H9 (cell line): ENCODE measurements at regions not wholly inside any gene's neighbourhood (a gene's known extent, or its start where the extent isn't known, plus 50 kb on each side); places are given as distances from the start of the nearest gene placed in this dataset.

Source experiments
- DNase-seq: peaks from one replicate; pipeline ENCODE4 v3.0.0-alpha.2; 2017
- H2AFZ ChIP-seq: one replicate; pipeline ENCODE4 v1.6.1; 2013; ENCODE audit warnings: mild to moderate bottlenecking, low read length, control low read depth, moderate library complexity
- H2AK5ac ChIP-seq: 2 replicates; pipeline ENCODE4 v1.6.1; 2013; ENCODE audit warnings: low read length, control low read depth, mixed read lengths; ENCODE audit not compliant: insufficient read length
- H2BK120ac ChIP-seq: one replicate; pipeline ENCODE4 v1.6.1; 2013; ENCODE audit warnings: low read depth, mild to moderate bottlenecking, low read length, control low read depth, inconsistent platforms; ENCODE audit not compliant: poor library complexity, severe bottlenecking
- H2BK12ac ChIP-seq: 2 replicates; pipeline ENCODE4 v1.6.1; 2013; ENCODE audit warnings: low read length, control low read depth, mixed read lengths, low read depth; ENCODE audit not compliant: insufficient read length
- H2BK15ac ChIP-seq: 2 replicates; pipeline ENCODE4 v1.6.1; 2013; ENCODE audit warnings: low read depth, low read length, control low read depth
- H2BK20ac ChIP-seq: one replicate; pipeline ENCODE4 v1.6.1; 2013; ENCODE audit warnings: low read depth, mild to moderate bottlenecking, low read length, control low read depth, inconsistent platforms; ENCODE audit not compliant: poor library complexity, severe bottlenecking
- H2BK5ac ChIP-seq: 2 replicates; pipeline ENCODE4 v1.6.1; 2013; ENCODE audit warnings: low read length, control low read depth, mixed read lengths; ENCODE audit not compliant: insufficient read length
- H3K14ac ChIP-seq: 2 replicates; pipeline ENCODE4 v1.6.1; 2013; ENCODE audit warnings: low read length, control low read depth; ENCODE audit not compliant: insufficient read depth
- H3K18ac ChIP-seq: 2 replicates; pipeline ENCODE4 v1.6.1; 2013; ENCODE audit warnings: low read depth, mild to moderate bottlenecking, mixed read lengths, low read length, control low read depth; ENCODE audit not compliant: insufficient read length
- H3K23ac ChIP-seq: 2 replicates; pipeline ENCODE4 v1.6.1; 2013; ENCODE audit warnings: low read length, control low read depth, mixed read lengths, low read depth; ENCODE audit not compliant: insufficient read length
- H3K23me2 ChIP-seq: 2 replicates; pipeline ENCODE4 v1.6.1; 2013; ENCODE audit warnings: low read depth, mild to moderate bottlenecking, mixed read lengths, low read length, control low read depth; ENCODE audit not compliant: insufficient read length, poor library complexity, severe bottlenecking
- H3K27ac ChIP-seq: 2 replicates; pipeline ENCODE4 v1.5.1; 2013; ENCODE audit warnings: low read length, control low read depth, mixed read lengths, low read depth; ENCODE audit not compliant: insufficient read length
- H3K27me3 ChIP-seq: 2 replicates; pipeline ENCODE4 v1.6.1; 2013; ENCODE audit warnings: low read length, control low read depth, inconsistent platforms; ENCODE audit not compliant: insufficient read depth
- H3K4ac ChIP-seq: 2 replicates; pipeline ENCODE4 v1.6.1; 2013; ENCODE audit warnings: low read depth, mild to moderate bottlenecking, control low read depth, inconsistent platforms, low read length, moderate library complexity
- H3K4me1 ChIP-seq: 2 replicates; pipeline ENCODE4 v1.6.1; 2013; ENCODE audit warnings: low read length, control low read depth, inconsistent platforms; ENCODE audit not compliant: insufficient read depth
- H3K4me2 ChIP-seq: 2 replicates; pipeline ENCODE4 v1.6.1; 2013; ENCODE audit warnings: low read length, control low read depth, mixed read lengths; ENCODE audit not compliant: insufficient read length, insufficient read depth
- H3K56ac ChIP-seq: 2 replicates; pipeline ENCODE4 v1.6.1; 2013; ENCODE audit warnings: low read depth, mild to moderate bottlenecking, mixed read lengths, low read length, control low read depth; ENCODE audit not compliant: insufficient read length
- H3K79me1 ChIP-seq: 2 replicates; pipeline ENCODE4 v1.6.1; 2013; ENCODE audit warnings: low read depth, mild to moderate bottlenecking, moderate library complexity, low read length, control low read depth, inconsistent platforms; ENCODE audit not compliant: insufficient read depth, poor library complexity, severe bottlenecking
- H3K79me2 ChIP-seq: 2 replicates; pipeline ENCODE4 v1.6.1; 2013; ENCODE audit warnings: low read length, control low read depth, inconsistent platforms; ENCODE audit not compliant: insufficient read depth
- H3K9ac ChIP-seq: 2 replicates; pipeline ENCODE4 v1.6.1; 2013; ENCODE audit warnings: low read length, control low read depth, mixed read lengths; ENCODE audit not compliant: insufficient read length; ENCODE audit errors: extremely low read depth
- H3K9me3 ChIP-seq: one replicate; pipeline ENCODE4 v1.6.1; 2013; ENCODE audit warnings: low read depth, low read length, inconsistent platforms; ENCODE audit not compliant: control insufficient read depth
- H3T11ph ChIP-seq: one replicate; pipeline ENCODE4 v1.6.1; 2013; ENCODE audit warnings: mild to moderate bottlenecking, low read length, control low read depth, inconsistent platforms
- H4K20me1 ChIP-seq: one replicate; pipeline ENCODE4 v1.6.1; 2013; ENCODE audit not compliant: control insufficient read depth, insufficient read length, insufficient read depth
- H4K5ac ChIP-seq: 2 replicates; pipeline ENCODE4 v1.6.1; 2013; ENCODE audit warnings: low read depth, mild to moderate bottlenecking, mixed read lengths, low read length, control low read depth; ENCODE audit not compliant: insufficient read length
- H4K8ac ChIP-seq: replicated peaks from 2 replicates; pipeline ENCODE4 v1.6.1; 2013; ENCODE audit warnings: low read length, control low read depth, mixed read lengths, low read depth; ENCODE audit not compliant: insufficient read length
- H4K91ac ChIP-seq: 2 replicates; pipeline ENCODE4 v1.6.1; 2013; ENCODE audit warnings: low read depth, mild to moderate bottlenecking, moderate library complexity, mixed read lengths, low read length, control low read depth; ENCODE audit not compliant: insufficient read length
- H3K27ac Mint-ChIP-seq, 3 experiments: 2 replicates in 2 of 3; 3 replicates in 1 of 3; pipeline ENCODE4 v1.8.0; 2020 to 2021; ENCODE audit warnings: mixed read lengths in 3 of 3, mild to moderate bottlenecking in 1 of 3, moderate library complexity in 1 of 3
- H3K27me3 Mint-ChIP-seq: 2 replicates; pipeline ENCODE4 v1.8.0; 2021; ENCODE audit warnings: low read depth, mild to moderate bottlenecking, moderate library complexity, mixed read lengths
- H3K36me3 Mint-ChIP-seq, 3 experiments: 2 replicates in 2 of 3; 3 replicates in 1 of 3; pipeline ENCODE4 v1.8.0; 2020 to 2021; ENCODE audit warnings: low read depth in 3 of 3, mixed read lengths in 3 of 3; ENCODE audit not compliant: insufficient read depth in 1 of 3
- H3K4me1 Mint-ChIP-seq, 2 experiments: 2 replicates each; pipeline ENCODE4 v1.8.0; 2020; ENCODE audit warnings: mixed read lengths in 2 of 2
- H3K4me3 Mint-ChIP-seq, 2 experiments: 2 replicates in 1 of 2; 3 replicates in 1 of 2; pipeline ENCODE4 v1.8.0; 2020 to 2021; ENCODE audit warnings: mild to moderate bottlenecking in 2 of 2, mixed read lengths in 2 of 2, moderate library complexity in 1 of 2
- H3K9me3 Mint-ChIP-seq, 2 experiments: 2 replicates in 1 of 2; 3 replicates in 1 of 2; pipeline ENCODE4 v1.8.0; 2020; ENCODE audit warnings: mild to moderate bottlenecking in 2 of 2, mixed read lengths in 2 of 2, moderate library complexity in 1 of 2
- CTCF ChIP-seq: fragments of 200-600 bp; sonication (generic); conservative IDR thresholded peaks from 3 replicates; pipeline ENCODE4 v1.8.0; 2021; ENCODE audit warnings: antibody characterized with exemption, mild to moderate bottlenecking
- WGBS: extraction: QIAGEN DNeasy Blood & Tissue Kit; methylation state at CpG from one replicate; pipeline ENCODE4 v1.1.7; 2013; ENCODE audit warnings: missing lambda C conversion rate, low lambda C conversion rate, mixed read lengths; ENCODE audit not compliant: insufficient read length; ENCODE audit errors: extremely low coverage; 5-methylcytosine and 5-hydroxymethylcytosine counted together

GRCh38 chr1:81558291-81559076, 242.2 kb upstream of the ADGRL2 start:
- H3K14ac ChIP-seq: no peak overlapping the region
- no peaks in the 10 kb centered on the region for H3K23me2 ChIP-seq
- H3K27ac ChIP-seq: no peak overlapping the region
- H3K4ac ChIP-seq: no peak overlapping the region
- Mint-ChIP-seq H3K36me3 (no peaks in the 10 kb centered on the region), H3K9me3 (no peaks in the 10 kb centered on the region; a peak in 1 of 5 replicates), H3K4me3 (no peak overlapping the region), H3K4me1 (peaks cover 20 to 24% of the 10 kb centered on the region in 2 experiments), H3K27ac (no peak overlapping the region; a peak in 1 of 7 replicates), H3K27me3 (no peaks in the 10 kb centered on the region)
- H4K91ac ChIP-seq: no peak overlapping the region
- no peaks in the 10 kb centered on the region for H3K9me3 ChIP-seq
- H2BK5ac ChIP-seq: no peak overlapping the region
- no peak overlapping the region for H2BK15ac ChIP-seq
- H2AK5ac ChIP-seq: no peak overlapping the region
- H3K4me1 ChIP-seq: no peaks in the 10 kb centered on the region; the same call in 1 of the 2 replicates
- no peak overlapping the region for H4K5ac ChIP-seq
- no peaks in the 10 kb centered on the region for H3K79me2 ChIP-seq
- no peak for DNase-seq
- H3T11ph ChIP-seq: no peak overlapping the region
- H3K9ac ChIP-seq: no peak overlapping the region
- H3K27me3 ChIP-seq: no peaks in the 10 kb centered on the region
- H3K23ac ChIP-seq: no peak overlapping the region
- no peak overlapping the region for H4K8ac ChIP-seq
- WGBS: no CpG with 5 or more reads among the region's 1 CpG
- no peak overlapping the region for H3K4me2 ChIP-seq
- H3K56ac ChIP-seq: no peak overlapping the region
- no peak for TF ChIP-seq CTCF
- H2BK20ac ChIP-seq: no peak overlapping the region
- H3K18ac ChIP-seq: no peak overlapping the region
- H2AFZ ChIP-seq: no peak overlapping the region
- H4K20me1 ChIP-seq: no peaks in the 10 kb centered on the region
- no peak overlapping the region for H2BK12ac ChIP-seq
- no peak overlapping the region for H2BK120ac ChIP-seq
- H3K79me1 ChIP-seq: no peaks in the 10 kb centered on the region
